SIG-M5 treated with dmso at 0.1 percent for 504 hours (cell line): ENCODE measurements at regions not wholly inside any gene's neighbourhood (a gene's known extent, or its start where the extent isn't known, plus 50 kb on each side); places are given as distances from the start of the nearest gene placed in this dataset.

Source experiments
- DNase-seq: peaks from one replicate; lab custom pipeline; 2025; ENCODE audit not compliant: unreplicated experiment; lab: John Stamatoyannopoulos, UW

DNA sequence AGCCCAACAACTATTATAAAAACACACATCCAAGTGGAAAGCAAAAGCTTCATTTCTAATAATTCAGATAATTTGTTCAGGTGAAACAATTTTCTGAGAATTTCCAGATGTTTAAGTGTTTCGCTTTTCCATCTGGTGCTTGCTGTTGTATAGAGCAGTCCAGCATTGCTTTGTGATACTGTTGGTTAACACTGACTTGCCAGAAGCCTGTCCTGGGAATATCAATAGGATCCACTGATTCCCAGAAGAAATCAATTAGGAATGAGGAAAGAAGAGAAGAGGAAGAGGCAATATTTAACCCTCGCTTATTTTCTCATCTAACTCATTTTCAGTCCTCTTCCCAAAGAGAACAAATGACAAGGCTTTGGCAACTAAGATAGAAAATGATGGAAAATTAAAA, 94.9 kb upstream of the DDIT4L start:
- no peak for DNase-seq

DNA sequence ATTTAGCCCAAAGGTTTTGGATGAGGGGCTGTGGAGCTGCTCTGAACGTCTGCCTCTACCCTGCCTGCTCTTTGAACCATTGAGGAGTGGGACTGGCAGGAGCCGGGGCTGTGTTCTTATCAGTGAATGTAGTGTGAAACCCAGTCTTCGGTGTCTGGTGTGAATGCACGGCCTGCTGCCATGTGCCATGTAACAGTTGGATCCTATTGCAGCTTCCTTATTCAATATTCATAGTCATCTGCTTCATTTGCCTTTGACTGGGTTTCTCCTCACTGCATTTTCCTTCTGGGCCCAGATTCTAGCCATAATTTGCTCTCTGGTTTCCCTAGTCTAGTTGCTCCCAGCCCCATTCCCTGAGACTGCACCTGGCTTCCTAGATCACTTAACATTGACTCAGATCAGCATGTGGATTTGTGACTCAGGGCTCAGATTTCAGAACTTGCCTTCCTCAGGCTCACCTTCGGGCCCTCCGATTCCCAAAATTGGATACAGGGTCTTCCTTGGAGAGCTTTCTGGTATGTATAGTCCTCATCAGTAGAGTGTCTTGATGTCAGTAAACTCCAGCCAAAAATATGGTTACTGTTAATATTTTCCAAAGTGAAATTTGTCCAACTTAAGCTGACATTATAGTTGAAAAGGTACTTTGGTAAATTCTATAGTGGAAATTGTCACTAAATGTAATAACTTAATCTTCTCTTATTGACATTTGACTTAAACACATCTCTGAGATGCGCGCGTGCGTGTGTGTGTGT, 94.0 kb upstream of the DDIT4L start:
- no peak for DNase-seq

DNA sequence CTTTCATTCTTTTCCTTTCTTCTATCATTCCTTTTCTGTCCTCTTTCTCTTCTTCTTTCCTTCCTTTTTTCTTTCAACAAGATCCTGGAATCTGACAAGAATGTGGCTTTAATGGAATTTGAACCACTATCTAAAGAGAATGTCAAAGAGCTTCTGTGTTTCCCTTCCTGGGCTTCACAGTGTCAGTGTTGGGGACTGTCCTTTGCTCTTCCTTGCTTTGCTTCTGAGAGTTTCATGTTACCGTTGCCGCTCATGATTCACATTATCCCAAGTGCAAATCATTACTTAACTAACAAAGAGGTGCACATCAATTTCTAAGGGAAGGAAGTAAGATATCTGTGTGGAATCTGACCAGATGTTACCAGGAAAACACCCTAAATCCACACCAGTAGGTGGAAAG, 90.5 kb upstream of the DDIT4L start:
- no peak for DNase-seq

DNA sequence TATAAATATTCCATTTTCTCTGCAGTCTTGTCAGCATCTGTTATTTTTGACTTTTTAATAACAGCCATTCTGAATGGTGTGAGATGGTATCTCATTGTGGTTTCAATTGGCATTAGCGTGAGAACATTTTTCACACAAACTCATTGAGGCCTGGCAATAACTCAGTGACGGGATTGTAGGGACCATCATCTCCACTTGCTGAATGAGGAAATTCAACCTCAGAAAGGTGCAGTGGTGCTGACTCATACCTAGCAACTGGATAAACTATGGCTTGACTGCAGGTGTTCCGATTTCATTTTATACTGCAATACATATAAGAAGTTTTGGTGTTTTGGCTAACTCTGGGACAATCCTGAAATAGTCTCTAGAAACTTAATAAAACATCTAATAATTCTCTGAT, 88.3 kb upstream of the DDIT4L start:
- no peak for DNase-seq

DNA sequence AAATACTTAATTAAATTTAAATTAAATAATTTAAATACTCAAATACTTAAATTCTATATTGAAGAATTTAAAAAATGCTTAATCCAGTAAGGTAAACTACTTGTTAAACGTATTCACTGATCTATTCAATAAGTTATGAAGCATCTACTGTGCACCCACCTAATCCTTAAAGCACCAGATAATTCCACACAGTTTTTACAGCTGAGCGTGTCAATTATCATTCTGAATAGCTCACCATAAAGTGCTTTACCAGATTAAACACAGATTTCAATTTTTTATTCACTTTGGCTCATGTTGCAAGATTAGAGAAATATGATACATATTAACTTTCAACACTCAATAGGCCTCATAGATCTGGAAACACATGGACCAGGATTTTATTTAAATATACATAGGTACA, 79.2 kb upstream of the DDIT4L start:
- DNase-seq, result no peak

DNA sequence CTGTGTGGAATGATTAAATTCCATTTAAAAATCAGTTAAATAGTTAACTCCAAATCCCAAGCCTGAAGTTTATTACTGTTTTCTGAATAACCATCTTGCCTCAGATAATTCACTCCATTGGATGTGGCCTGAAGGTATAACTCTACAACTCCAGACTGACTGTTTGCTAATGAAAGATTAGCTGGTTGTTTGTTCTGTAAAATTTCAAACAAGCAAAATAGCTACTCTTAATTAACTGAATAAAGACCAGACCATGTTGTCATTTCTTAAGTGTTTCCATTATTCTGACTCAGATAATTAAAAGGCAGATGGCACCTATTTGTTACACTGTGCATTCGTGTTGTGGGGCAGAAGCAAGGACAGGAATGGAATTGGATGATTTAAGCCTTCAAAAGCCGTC, 78.5 kb upstream of the DDIT4L start:
- no peak for DNase-seq

DNA sequence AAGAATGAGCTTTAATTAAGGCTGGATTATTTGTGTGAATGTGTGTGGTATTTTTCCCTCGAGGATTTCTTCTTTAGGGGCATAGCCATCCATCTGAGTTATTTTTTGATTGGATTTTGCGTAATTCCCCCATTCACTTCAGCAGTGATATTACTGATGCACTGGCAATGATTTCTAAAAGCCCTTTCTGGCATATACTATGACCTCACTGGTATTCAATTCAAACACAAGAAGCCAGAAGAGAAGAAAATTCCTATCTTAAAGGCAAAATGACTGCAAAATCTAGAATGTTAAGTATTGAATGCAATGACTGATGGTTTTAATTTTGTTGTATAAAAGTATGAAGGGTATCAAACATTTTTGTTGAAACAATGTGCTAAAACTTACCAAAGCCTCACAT, 71.1 kb upstream of the DDIT4L start:
- DNase-seq, result no peak

DNA sequence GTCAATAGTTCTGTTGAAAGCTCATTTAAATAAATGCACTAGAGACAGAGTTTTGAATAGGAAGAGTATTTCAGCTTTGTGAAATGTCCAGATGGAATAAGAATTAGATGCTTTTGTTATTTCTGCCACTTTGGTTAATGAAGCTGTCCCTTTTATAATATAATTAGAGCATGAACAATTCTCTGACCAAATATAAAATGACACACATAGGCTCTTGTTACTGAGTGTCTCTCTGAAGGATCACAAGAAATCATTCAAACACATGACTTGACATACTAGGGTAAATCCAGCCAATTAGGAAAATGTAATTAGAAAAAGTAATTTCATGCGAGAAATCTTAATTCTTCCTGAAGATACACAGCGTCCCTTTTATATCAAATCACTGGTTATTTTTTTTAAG, 68.4 kb upstream of the DDIT4L start:
- DNase-seq, result no peak

DNA sequence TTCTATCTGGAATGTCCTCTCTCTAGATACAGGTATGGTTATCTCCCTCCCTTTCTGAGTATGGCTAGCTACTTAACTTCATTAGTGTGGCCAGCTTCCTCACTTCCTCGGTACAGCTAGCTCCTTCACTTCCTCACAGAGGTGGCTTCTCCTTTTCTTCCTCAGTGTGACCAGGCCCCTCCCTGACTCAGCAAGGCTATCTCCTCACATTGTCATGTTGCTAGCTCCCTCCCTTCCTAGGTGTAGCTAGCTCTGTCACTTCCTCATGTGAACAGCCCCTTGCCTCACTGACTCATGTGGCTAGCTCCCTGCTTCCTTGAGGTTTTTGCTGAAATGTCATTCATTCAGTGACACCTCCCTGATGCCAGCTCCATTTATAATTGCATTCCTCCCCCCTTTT, 67.3 kb upstream of the DDIT4L start:
- DNase-seq, result peak; percentile 77

DNA sequence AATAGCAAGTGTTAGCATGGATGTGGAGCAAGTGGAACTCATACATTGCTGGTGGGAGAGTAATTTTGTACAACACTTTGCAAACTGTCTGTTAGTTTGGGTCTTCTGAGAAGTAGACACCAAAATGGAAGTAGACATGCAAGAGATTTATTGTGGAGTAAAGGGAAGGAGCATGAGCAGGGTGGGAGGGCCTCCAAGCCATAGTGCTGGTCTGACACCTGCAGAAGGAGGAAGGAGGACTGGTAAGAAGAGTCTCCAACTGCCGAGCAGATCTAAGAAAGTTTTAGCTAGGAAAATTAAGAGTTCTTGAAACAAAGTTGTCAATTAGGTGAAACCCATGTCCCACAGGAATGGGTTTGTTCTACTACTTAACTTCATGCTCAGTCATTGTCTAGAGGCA, 64.0 kb upstream of the DDIT4L start:
- DNase-seq, result no peak

DNA sequence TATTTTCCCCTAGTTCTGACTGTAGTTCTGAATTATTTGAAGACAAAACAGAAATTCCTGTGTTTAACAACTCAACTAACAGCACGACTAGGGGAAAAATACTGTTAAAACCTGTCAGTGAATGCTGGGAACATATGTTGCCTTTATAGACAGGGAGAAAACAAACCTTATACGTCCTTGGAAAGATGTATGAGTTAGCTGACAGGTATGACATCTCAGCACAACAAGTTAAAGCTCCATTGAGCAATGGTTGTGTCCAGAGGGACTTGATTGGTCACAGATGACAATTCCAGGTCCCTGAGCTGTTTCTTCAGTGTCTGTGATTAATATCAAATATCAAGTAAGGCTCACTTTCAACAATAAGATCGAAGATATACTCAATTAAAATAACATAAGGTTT, 58.2 kb upstream of the DDIT4L start:
- no peak for DNase-seq

DNA sequence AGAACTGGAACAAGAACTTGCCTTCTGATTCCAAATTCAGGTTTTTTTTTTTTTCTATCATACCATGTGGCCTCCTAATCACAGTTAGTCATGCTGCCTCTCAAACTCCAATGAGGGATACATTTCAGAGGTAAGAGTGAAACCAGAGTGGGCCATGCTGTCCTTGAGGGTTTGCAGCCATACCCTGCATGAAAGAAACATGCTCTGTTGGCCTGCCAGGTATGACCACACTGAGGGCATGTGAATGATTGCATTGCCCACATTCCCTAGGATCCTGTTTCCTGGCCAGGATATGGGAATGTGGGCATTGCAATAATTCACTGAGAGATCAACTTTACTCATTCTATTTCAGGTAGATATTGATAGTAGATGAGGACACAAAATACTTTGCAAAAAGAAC, 56.4 kb upstream of the DDIT4L start:
- no peak for DNase-seq

DNA sequence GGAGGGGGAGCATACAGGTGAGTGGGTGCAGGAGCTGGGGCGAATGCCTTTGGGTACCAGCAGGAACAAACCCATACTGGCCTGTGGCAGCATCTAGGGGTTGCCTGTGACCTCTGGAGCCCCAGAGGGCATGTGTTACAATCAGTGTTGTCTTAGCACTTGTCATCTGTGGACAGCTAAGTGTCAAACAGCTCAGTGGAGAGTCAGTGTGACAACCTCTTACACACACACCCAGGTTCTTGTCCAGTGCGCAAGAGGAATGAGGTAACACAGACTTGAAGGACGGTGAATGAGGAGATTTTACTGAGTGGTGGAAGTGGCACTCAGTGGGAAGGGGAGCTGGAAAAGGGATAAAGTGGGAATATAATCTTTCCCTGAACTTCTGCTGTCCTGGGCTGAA, 54.1 kb upstream of the DDIT4L start:
- no peak for DNase-seq
